Spleen (tissue), 11 donors: ENCODE measurements at regions not wholly inside any gene's neighbourhood (a gene's known extent, or its start where the extent isn't known, plus 50 kb on each side); places are given as distances from the start of the nearest gene placed in this dataset.
"Not testable (repeated sequence)": the region's sequence is repeated elsewhere in the genome, so short reads cannot be mapped to it uniquely, and the experiment has no call there.

Experiments
- DNase-seq: peaks from one replicate; pipeline ENCODE4 v3.0.0-alpha.2; 2020
- H3K27ac ChIP-seq, 8 donors: fragments of 200-600 bp; sonication (generic) in 7 of 8; 1 replicate in 4 of 8; 2 replicates in 4 of 8; pipeline versions ENCODE4 v1.5.0 to v1.8.0; 2016 to 2021; ENCODE audit warnings: inconsistent platforms in 4 of 8, mild to moderate bottlenecking in 4 of 8, moderate library complexity in 1 of 8
- H3K27me3 ChIP-seq, 7 donors: fragments of 200-600 bp; sonication (generic) in 6 of 7; replicated peaks in 1 of 7; 1 replicate in 4 of 7; 2 replicates in 3 of 7; pipeline versions ENCODE4 v1.5.0 to v1.8.0; 2016 to 2021; ENCODE audit warnings: inconsistent platforms in 3 of 7, mild to moderate bottlenecking in 1 of 7
- H3K36me3 ChIP-seq, 6 donors: fragments of 200-600 bp; sonication (generic) in 5 of 6; 1 replicate in 4 of 6; 2 replicates in 2 of 6; pipeline versions ENCODE4 v1.5.0 to v1.8.0; 2016 to 2021; ENCODE audit warnings: inconsistent platforms in 2 of 6
- H3K4me1 ChIP-seq, 6 donors: fragments of 200-600 bp; sonication (generic) in 5 of 6; 1 replicate in 3 of 6; 2 replicates in 3 of 6; pipeline versions ENCODE4 v1.5.0 to v1.8.0; 2016 to 2021; ENCODE audit warnings: inconsistent platforms in 3 of 6
- H3K4me3 ChIP-seq, 8 donors: fragments of 200-600 bp; sonication (generic) in 7 of 8; 1 replicate in 4 of 8; 2 replicates in 4 of 8; pipeline versions ENCODE4 v1.5.0 to v1.8.0; 2016 to 2021; ENCODE audit warnings: inconsistent platforms in 4 of 8, mild to moderate bottlenecking in 4 of 8, moderate library complexity in 2 of 8
- H3K9me3 ChIP-seq, 8 donors: fragments of 200-600 bp; sonication (generic) in 7 of 8; 1 replicate in 4 of 8; 2 replicates in 4 of 8; pipeline versions ENCODE4 v1.5.0 to v1.8.0; 2016 to 2021; ENCODE audit warnings: inconsistent platforms in 4 of 8
- POLR2A ChIP-seq, 3 donors: fragments of 450-650 bp; IDR thresholded peaks; one replicate each; pipeline ENCODE4 v1.5.1; 2017; ENCODE audit warnings: antibody characterized with exemption in 3 of 3, mild to moderate bottlenecking in 1 of 3
- POLR2AphosphoS5 ChIP-seq, 3 donors: sonication (generic); formaldehyde crosslinking; IDR thresholded peaks; one replicate each; pipeline ENCODE4 v1.5.1; 2017; ENCODE audit warnings: antibody characterized with exemption in 3 of 3
- WGBS, 5 donors: extraction: QIAGEN DNeasy Blood & Tissue Kit in 3 of 5; methylation state at CpG; one replicate each; pipeline versions ENCODE4 v1.1.5 to v1.1.7; 2013 to 2018; 5-methylcytosine and 5-hydroxymethylcytosine counted together
- intact Hi-C: fragments of 100-400 bp; cut with DNase I; formaldehyde crosslinking; loops from one replicate; pipeline ENCODE4 v1.15.0; 2023; ENCODE audit warnings: low total_unique reads
- TF ChIP-seq, protein P1 (sequence below), 11 experiments: fragments of 200-600 bp in 7 of 11; fragments of 450-650 bp in 4 of 11; sonication (generic) in 4 of 11; IDR thresholded peaks in 8 of 11; conservative IDR thresholded peaks in 3 of 11; 1 replicate in 7 of 11; 2 replicates in 4 of 11; pipeline versions ENCODE4 v1.4.0 to v1.8.0; 2016 to 2021; ENCODE audit warnings: antibody characterized with exemption in 11 of 11, inconsistent platforms in 4 of 11, mild to moderate bottlenecking in 1 of 11
- donor health status: healthy with polysubstance abuse.
- donor health status: DM: no; HTN: no; CAD: no; lungs with moderate emphysema.
- donor health status: DM: no; HTN: no; CAD: no.
- donor health status: Bipolar disorder and iron deficiency.
- donor health status: healthy.
- donor health status: DM: no; HTN: no; CAD: no.
- donor health status: DM: yes; HTN: yes; CAD: no.

GRCh38 chr10:124192664-124193308, 99.4 kb upstream of the CHST15 start:
- H3K27me3 ChIP-seq, intact Hi-C loops, H3K36me3 ChIP-seq, H3K9me3 ChIP-seq, H3K27ac ChIP-seq, DNase-seq, H3K4me3 ChIP-seq: not testable (repeated sequence)
- TF ChIP-seq, protein P1, sequence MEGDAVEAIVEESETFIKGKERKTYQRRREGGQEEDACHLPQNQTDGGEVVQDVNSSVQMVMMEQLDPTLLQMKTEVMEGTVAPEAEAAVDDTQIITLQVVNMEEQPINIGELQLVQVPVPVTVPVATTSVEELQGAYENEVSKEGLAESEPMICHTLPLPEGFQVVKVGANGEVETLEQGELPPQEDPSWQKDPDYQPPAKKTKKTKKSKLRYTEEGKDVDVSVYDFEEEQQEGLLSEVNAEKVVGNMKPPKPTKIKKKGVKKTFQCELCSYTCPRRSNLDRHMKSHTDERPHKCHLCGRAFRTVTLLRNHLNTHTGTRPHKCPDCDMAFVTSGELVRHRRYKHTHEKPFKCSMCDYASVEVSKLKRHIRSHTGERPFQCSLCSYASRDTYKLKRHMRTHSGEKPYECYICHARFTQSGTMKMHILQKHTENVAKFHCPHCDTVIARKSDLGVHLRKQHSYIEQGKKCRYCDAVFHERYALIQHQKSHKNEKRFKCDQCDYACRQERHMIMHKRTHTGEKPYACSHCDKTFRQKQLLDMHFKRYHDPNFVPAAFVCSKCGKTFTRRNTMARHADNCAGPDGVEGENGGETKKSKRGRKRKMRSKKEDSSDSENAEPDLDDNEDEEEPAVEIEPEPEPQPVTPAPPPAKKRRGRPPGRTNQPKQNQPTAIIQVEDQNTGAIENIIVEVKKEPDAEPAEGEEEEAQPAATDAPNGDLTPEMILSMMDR (IDR thresholded peaks at IDR 0.05 in 8 of 11, conservative IDR thresholded peaks at IDR 0.05 in 3 of 11), result peak in 2 of 11 experiments; percentile 13 to 16
- H3K4me1 ChIP-seq, result peaks cover 0 to 14% (median 3%) of the 10 kb centered on the region in 6 donors
- WGBS, 5 donors, result 85 to 93% (median 90%) methylated on average over 5 of the region's 5 CpGs

DNA sequence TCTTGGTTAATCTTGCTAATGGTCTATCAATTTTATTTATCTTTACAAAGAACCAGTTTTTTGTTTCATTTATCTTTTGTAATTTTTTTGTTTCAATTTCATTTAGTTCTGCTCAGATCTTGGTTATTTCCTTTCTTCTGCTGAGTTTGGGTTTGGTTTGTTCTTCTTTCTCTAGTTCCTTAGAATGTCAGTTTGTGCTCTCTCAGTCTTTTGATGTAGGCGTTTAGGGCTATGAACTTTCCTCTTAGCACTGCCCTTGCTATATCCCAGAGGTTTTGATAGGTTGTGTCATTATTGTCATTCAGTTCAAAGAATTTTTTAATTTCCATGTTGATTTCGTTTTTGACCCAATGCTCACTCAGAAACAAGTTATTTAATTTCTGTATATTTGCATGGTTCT, 97.1 kb upstream of the CHST15 start:
- H3K27ac ChIP-seq, DNase-seq, H3K9me3 ChIP-seq, H3K4me3 ChIP-seq, intact Hi-C loops, H3K36me3 ChIP-seq, H3K27me3 ChIP-seq: not testable (repeated sequence)
- peaks cover 0 to 14% (median 3%) of the 10 kb centered on the region in 6 donors for H3K4me1 ChIP-seq
- WGBS, 5 donors, result 66 to 83% (median 71%) methylated on average over 2 of the region's 2 CpGs

- no peak overlapping the region for H3K4me3 ChIP-seq
- H3K4me1 ChIP-seq, result no peaks in the 10 kb centered on the region
- intact Hi-C loops, result no loop called here
- WGBS, 5 donors, result 87 to 96% (median 92%) methylated on average over 7 of the region's 7 CpGs
- no peak overlapping the region for H3K27ac ChIP-seq
- DNase-seq, result no peak
- no peak for TF ChIP-seq POLR2A (IDR thresholded peaks at IDR 0.05)
- TF ChIP-seq, protein P1 (IDR thresholded peaks at IDR 0.05 in 8 of 11, conservative IDR thresholded peaks at IDR 0.05 in 3 of 11), result no peak
- TF ChIP-seq POLR2AphosphoS5 (IDR thresholded peaks at IDR 0.05), result no peak
- H3K27me3 ChIP-seq, result no peaks in the 10 kb centered on the region
- no peaks in the 10 kb centered on the region for H3K36me3 ChIP-seq
- no peaks in the 10 kb centered on the region for H3K9me3 ChIP-seq
Measured at GRCh38 chr10:124186956-124187355, 93.6 kb upstream of the CHST15 start.

DNA sequence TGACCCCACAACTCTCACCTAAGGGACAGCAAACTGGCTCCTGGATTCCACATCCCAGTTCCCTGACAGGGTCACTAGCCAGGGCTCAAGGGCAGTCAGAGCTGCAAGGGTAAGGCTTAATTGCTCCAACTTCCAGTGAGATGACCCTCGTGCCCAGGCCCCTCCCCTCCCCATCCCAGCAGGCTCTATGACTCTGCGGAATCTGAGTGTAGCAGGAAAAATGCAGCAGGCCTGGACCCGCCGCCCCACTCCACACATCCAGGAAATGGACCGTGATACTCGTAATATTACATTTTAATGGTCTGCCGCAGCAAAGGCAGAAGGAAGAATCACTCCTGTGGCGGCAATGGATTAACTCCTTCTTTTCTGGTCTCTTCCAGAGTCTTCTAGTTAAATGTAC, 91.7 kb upstream of the CHST15 start:
- WGBS, 5 donors, result 57 to 69% (median 63%) methylated on average over 8 of the region's 8 CpGs
- DNase-seq, result no peak
- Histone ChIP-seq H3K9me3 (no peaks in the 10 kb centered on the region), H3K4me1 (no peaks in the 10 kb centered on the region), H3K27ac (peak overlapping the region in 2 of 8 donors; percentile 2 to 3), H3K27me3 (no peaks in the 10 kb centered on the region), H3K4me3 (no peak overlapping the region), H3K36me3 (no peaks in the 10 kb centered on the region)
- intact Hi-C loops, result no loop called here
- TF ChIP-seq POLR2A (IDR thresholded peaks at IDR 0.05), result no peak
- TF ChIP-seq POLR2AphosphoS5 (IDR thresholded peaks at IDR 0.05), result no peak
- TF ChIP-seq, protein P1 (IDR thresholded peaks at IDR 0.05 in 8 of 11, conservative IDR thresholded peaks at IDR 0.05 in 3 of 11), result no peak
